ENCODE measurements at regions not wholly inside any gene's neighbourhood (a gene's known extent, or its start where the extent isn't known, plus 50 kb on each side); places are given as distances from the start of the nearest gene placed in this dataset.

DNA sequence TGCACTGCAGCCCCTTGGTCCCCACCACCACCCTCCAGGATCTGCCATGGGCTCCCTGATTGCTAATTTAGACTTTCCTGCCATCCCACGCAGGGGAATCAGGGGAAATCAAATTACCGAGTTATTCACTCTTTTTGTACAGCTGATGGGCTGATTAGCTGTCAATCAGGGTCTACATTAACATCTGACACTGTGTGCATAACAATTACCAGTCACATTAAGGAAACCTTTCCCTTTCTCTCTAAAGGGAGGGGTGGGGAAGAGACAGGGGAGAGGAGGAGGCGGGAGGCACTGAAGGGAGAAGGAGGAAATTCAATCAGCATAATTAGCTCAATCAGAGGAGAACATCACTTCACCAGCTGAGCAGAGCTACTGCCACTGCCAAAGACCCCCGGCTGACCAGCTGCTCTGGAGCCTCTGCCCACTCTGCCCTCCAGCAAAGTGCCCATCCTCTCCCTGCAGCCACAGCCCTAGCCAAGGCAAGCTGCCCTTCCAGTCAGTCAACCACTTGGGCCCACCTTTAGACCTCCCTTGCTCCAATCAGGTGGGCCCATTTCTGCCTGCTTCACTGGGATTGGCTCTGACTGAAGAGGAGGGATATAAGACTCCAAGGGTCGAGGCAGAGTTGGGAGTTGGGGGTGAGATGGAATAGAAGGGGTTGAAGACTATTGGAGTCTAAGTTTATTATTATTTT is 199.3 kb upstream of the ZC3H12A start:
- TF ChIP-seq FOXP2 (optimal IDR thresholded peaks at IDR 0.05; ENCODE audit: control extremely low read depth, extremely low read length, insufficient read depth) (no peak), POLR2AphosphoS5 (IDR thresholded peaks at IDR 0.05; ENCODE audit: borderline replicate concordance, low read depth, low read length) (no peak), EZH2 (IDR thresholded peaks at IDR 0.05) (no peak)
- Histone ChIP-seq H3K27ac (no peak overlapping the region), H3K9ac (ENCODE audit: insufficient read length) (no peak overlapping the region), H3K36me3 (ENCODE audit: insufficient read depth, low read length) (no peaks in the 10 kb centered on the region), H3K4me3 (no peak overlapping the region), H3K9me3 (ENCODE audit: low read depth, low read length) (no peaks in the 10 kb centered on the region)
- DNase-seq (ENCODE audit: low read depth, low spot score), result no peak

DNA sequence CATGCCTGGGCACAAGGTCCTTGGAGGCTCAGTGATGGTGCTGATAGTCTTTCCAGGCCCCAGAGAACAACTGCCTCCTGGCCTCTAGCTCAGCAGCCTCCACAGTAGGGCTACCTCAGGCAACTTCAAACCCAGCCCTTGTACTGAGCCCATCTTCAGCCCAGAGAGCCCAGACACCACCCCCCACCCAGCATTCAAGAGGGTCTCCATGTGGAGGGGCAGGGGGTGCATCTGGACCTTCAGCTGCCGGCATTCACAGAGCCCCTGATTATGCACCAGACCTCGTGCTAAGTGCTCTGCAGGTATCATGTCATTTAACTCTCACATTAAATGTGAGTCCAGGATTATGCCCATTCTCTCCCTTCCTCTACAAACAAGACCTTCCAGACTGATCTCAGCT is 197.0 kb upstream of the ZC3H12A start:
- TF ChIP-seq FOXP2 (optimal IDR thresholded peaks at IDR 0.05; ENCODE audit: control extremely low read depth, extremely low read length, insufficient read depth) (no peak), EZH2 (IDR thresholded peaks at IDR 0.05) (no peak), POLR2AphosphoS5 (IDR thresholded peaks at IDR 0.05; ENCODE audit: borderline replicate concordance, low read depth, low read length) (no peak)
- Histone ChIP-seq H3K4me3 (no peak overlapping the region), H3K9me3 (ENCODE audit: low read depth, low read length) (no peaks in the 10 kb centered on the region), H3K9ac (ENCODE audit: insufficient read length) (no peak overlapping the region), H3K27ac (no peak overlapping the region), H3K36me3 (ENCODE audit: insufficient read depth, low read length) (no peaks in the 10 kb centered on the region)
- no peak for DNase-seq (ENCODE audit: low read depth, low spot score)

DNA sequence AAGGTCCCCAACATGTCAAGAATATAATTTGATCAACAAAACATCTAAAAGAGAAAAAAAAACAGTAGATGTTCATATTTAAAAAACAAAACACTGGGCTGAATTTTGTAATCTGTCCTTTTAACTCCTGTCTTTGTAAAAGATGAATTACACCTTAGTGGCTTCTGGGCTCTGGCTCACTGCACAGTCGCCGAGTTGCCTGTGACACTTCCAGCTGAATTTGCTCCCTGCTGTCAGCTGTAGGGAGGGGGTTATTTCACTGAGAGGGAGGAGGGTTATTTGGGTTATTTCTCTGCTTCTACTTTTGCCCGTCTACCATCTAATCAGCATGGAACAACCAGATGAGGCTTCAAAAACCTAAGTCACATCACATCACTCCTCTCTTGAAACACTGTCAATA is 193.0 kb upstream of the ZC3H12A start:
- H3K4me3 ChIP-seq, result no peak overlapping the region

DNA sequence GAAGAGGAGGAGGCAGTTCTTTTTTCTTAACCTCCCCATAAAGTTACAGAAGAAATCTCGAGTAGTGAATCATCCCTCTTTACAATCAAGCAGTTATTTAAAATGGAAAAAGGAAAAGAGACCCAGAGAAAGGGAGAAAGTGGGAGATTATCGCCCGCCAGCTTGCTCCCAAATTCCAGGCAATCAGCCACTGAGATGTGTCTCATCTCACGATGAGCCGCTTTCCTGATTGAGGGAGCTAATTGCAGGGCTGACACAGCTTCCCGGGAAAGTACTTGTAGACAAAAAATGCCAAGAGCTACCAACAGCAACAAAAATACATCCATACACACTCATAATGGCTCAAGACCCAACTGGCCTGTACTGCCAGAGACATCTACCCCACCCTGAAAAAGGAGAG is 191.6 kb upstream of the ZC3H12A start:
- no peak overlapping the region for H3K27ac ChIP-seq
- H3K4me3 ChIP-seq, result no peak overlapping the region
- no peak for TF ChIP-seq EZH2 (IDR thresholded peaks at IDR 0.05)
- TF ChIP-seq FOXP2 (optimal IDR thresholded peaks at IDR 0.05; ENCODE audit: control extremely low read depth, extremely low read length, insufficient read depth), result no peak
- no peak for TF ChIP-seq POLR2AphosphoS5 (IDR thresholded peaks at IDR 0.05; ENCODE audit: borderline replicate concordance, low read depth, low read length)
- H3K9ac ChIP-seq (ENCODE audit: insufficient read length), result no peak overlapping the region
- H3K9me3 ChIP-seq (ENCODE audit: low read depth, low read length), result no peaks in the 10 kb centered on the region
- no peak for DNase-seq (ENCODE audit: low read depth, low spot score)
- no peaks in the 10 kb centered on the region for H3K36me3 ChIP-seq (ENCODE audit: insufficient read depth, low read length)

More for the DNA sequence above, 193.0 kb upstream of the ZC3H12A start:
- no peak overlapping the region for H3K27ac ChIP-seq
- H3K9me3 ChIP-seq (ENCODE audit: low read depth, low read length), result no peaks in the 10 kb centered on the region
- no peak overlapping the region for H3K9ac ChIP-seq (ENCODE audit: insufficient read length)
- H3K36me3 ChIP-seq (ENCODE audit: insufficient read depth, low read length), result no peaks in the 10 kb centered on the region
- DNase-seq (ENCODE audit: low read depth, low spot score), result no peak
- TF ChIP-seq EZH2 (IDR thresholded peaks at IDR 0.05) (no peak), FOXP2 (optimal IDR thresholded peaks at IDR 0.05; ENCODE audit: control extremely low read depth, extremely low read length, insufficient read depth) (no peak), POLR2AphosphoS5 (IDR thresholded peaks at IDR 0.05; ENCODE audit: borderline replicate concordance, low read depth, low read length) (no peak)

DNA sequence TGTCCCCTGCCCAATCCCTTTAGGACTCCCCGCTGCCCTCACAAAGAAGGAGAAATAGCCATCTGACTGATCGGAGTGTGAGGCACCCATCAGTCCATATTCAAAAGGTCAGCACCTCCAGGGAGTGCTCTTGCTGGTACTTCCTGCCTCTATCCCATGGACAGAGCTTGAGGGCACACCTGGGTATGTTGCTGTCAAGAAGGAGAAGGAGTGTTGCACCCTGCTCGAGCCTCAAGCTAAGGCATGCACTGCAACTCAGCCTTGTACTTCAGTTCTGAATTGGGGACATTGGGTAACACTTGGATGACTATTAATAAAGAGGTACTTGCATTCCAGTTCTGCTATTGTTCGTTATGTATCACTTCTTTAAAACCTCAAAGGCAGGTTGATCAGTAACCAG is 190.3 kb upstream of the ZC3H12A start:
- Histone ChIP-seq H3K36me3 (ENCODE audit: insufficient read depth, low read length) (no peaks in the 10 kb centered on the region), H3K27ac (no peak overlapping the region), H3K9me3 (ENCODE audit: low read depth, low read length) (no peaks in the 10 kb centered on the region), H3K4me3 (no peak overlapping the region), H3K9ac (ENCODE audit: insufficient read length) (no peak overlapping the region)
- no peak for DNase-seq (ENCODE audit: low read depth, low spot score)
- TF ChIP-seq FOXP2 (optimal IDR thresholded peaks at IDR 0.05; ENCODE audit: control extremely low read depth, extremely low read length, insufficient read depth), result no peak
- no peak for TF ChIP-seq POLR2AphosphoS5 (IDR thresholded peaks at IDR 0.05; ENCODE audit: borderline replicate concordance, low read depth, low read length)
- no peak for TF ChIP-seq EZH2 (IDR thresholded peaks at IDR 0.05)

DNA sequence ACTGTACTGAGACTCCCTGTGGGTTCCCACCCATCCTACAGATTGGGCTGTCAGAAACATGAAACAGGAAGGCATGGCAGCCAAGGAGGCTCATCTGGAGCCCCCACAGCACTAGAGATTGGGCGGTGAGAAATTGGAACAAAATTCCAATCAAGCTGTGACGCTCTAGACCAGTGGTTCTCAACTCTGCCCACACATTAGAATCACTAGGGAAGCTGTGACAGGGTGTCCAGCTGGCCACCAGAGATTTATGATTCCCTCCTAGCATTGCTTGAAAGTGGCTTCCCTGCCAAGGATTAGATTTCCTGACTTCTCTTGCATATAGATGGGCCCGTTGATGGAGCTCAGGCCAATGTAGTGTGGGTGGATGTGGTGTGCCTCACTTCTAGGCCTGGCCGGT is 187.5 kb upstream of the ZC3H12A start:
- Histone ChIP-seq H3K9ac (ENCODE audit: insufficient read length) (no peak overlapping the region), H3K27ac (no peak overlapping the region), H3K4me3 (no peak overlapping the region), H3K9me3 (ENCODE audit: low read depth, low read length) (no peaks in the 10 kb centered on the region), H3K36me3 (ENCODE audit: insufficient read depth, low read length) (no peaks in the 10 kb centered on the region)
- no peak for DNase-seq (ENCODE audit: low read depth, low spot score)
- TF ChIP-seq EZH2 (IDR thresholded peaks at IDR 0.05) (no peak), POLR2AphosphoS5 (IDR thresholded peaks at IDR 0.05; ENCODE audit: borderline replicate concordance, low read depth, low read length) (no peak), FOXP2 (optimal IDR thresholded peaks at IDR 0.05; ENCODE audit: control extremely low read depth, extremely low read length, insufficient read depth) (no peak)

DNA sequence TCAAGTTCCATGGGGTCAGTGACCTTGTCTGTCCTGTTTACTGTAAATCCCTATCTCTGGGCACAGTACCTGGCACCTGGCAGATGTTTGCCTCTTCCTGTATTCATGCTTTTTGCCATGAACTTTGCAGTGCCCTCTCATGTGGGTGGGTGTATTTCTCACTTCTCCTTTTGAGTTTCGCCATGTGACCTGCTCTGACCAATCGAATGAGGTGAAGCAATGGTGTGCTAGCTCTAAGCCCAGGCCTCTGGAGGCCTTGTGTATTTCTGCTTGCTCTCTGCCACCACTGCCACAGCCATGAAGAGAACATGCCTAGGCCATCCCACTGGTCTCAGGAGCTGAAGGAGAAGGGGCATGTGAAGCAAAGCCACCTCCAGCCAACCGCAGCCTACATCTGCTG is 185.5 kb upstream of the ZC3H12A start:
- Histone ChIP-seq H3K4me3 (no peak overlapping the region), H3K9me3 (ENCODE audit: low read depth, low read length) (no peaks in the 10 kb centered on the region), H3K27ac (no peak overlapping the region), H3K36me3 (ENCODE audit: insufficient read depth, low read length) (no peaks in the 10 kb centered on the region), H3K9ac (ENCODE audit: insufficient read length) (no peak overlapping the region)
- TF ChIP-seq EZH2 (IDR thresholded peaks at IDR 0.05) (no peak), POLR2AphosphoS5 (IDR thresholded peaks at IDR 0.05; ENCODE audit: borderline replicate concordance, low read depth, low read length) (no peak)
- DNase-seq (ENCODE audit: low read depth, low spot score), result no peak

DNA sequence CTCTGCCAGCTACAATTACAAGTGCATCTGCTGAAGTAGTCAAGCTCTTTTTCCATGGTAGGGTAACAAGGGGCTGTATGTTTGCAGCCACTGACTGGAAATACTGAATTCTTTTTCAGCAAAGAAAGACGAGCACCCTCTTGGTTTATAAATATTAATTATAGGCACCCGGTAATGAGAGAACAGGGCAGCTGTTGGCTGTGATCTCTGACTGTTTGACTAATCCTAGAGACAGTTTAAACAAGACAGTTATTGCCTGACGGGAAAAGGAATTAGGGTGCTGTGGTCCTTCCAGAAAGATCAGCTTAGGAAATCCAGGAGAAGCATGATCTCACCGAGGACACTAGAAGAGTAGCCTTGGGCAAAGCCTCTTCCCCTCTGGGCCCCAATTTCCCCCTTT is 183.7 kb upstream of the ZC3H12A start:
- H3K9me3 ChIP-seq (ENCODE audit: low read depth, low read length), result no peaks in the 10 kb centered on the region
- H3K27ac ChIP-seq, result no peak overlapping the region
- no peak overlapping the region for H3K9ac ChIP-seq (ENCODE audit: insufficient read length)
- TF ChIP-seq POLR2AphosphoS5 (IDR thresholded peaks at IDR 0.05; ENCODE audit: borderline replicate concordance, low read depth, low read length) (no peak), FOXP2 (optimal IDR thresholded peaks at IDR 0.05; ENCODE audit: control extremely low read depth, extremely low read length, insufficient read depth) (no peak), EZH2 (IDR thresholded peaks at IDR 0.05) (no peak)
- H3K4me3 ChIP-seq, result no peak overlapping the region
- H3K36me3 ChIP-seq (ENCODE audit: insufficient read depth, low read length), result no peaks in the 10 kb centered on the region
- no peak for DNase-seq (ENCODE audit: low read depth, low spot score)

DNA sequence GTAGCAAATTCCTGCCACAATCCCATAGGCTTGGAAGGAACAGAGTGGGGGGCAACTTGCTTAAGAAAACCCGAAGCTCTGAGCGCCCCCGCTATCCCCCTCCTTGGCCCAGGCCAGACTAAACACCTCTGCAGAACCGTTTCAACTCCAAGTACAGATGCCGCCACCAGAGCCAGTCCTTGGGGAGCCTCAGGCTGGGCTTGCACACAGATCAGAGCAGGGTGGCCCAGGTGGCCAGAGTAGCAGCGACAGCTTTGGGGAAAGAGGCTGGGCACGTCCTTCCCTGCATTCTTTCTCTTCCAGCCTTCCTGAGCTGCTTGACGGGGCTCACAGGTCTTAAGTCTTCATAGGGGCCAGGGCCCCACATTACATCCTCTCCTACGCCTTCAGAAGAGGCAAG is 181.6 kb upstream of the ZC3H12A start:
- Histone ChIP-seq H3K9me3 (ENCODE audit: low read depth, low read length) (no peaks in the 10 kb centered on the region), H3K27ac (no peak overlapping the region), H3K36me3 (ENCODE audit: insufficient read depth, low read length) (no peaks in the 10 kb centered on the region), H3K4me3 (no peak overlapping the region), H3K9ac (ENCODE audit: insufficient read length) (no peak overlapping the region)
- DNase-seq (ENCODE audit: low read depth, low spot score), result no peak
- no peak for TF ChIP-seq EZH2 (IDR thresholded peaks at IDR 0.05)
